ENCODE measurements at regions not wholly inside any gene's neighbourhood (a gene's known extent, or its start where the extent isn't known, plus 50 kb on each side); places are given as distances from the start of the nearest gene placed in this dataset.

- Histone ChIP-seq H3K27me3 (ENCODE audit: control insufficient read depth in 2 of 2, insufficient read depth in 1 of 2, low read length in 1 of 2) (no peaks in the 10 kb centered on the region), H3K36me3 (ENCODE audit: control insufficient read depth in 2 of 2, insufficient read depth in 2 of 2, low read length in 1 of 2) (no peaks in the 10 kb centered on the region), H3K27ac (ENCODE audit: low read depth in 1 of 2, low read length in 1 of 2) (no peak overlapping the region), H3K4me1 (ENCODE audit: control insufficient read depth in 2 of 2, insufficient read depth in 2 of 2, low read length in 2 of 2) (no peaks in the 10 kb centered on the region), H3K9me3 (ENCODE audit: control insufficient read depth in 2 of 2, insufficient read depth in 1 of 2, low read length in 1 of 2) (no peaks in the 10 kb centered on the region), H3K4me3 (ENCODE audit: low read length in 2 of 2) (no peak overlapping the region)
- 94% methylated on average over 7 of the region's 7 CpGs for WGBS
- DNase-seq (ENCODE audit: low read depth in 6 of 9, low spot score in 9 of 9), result no peak
These were observed 114.8 kb upstream of the MKI67 start for GRCh38 chr10:128241023-128241422.

- Histone ChIP-seq H3K36me3 (ENCODE audit: control insufficient read depth in 2 of 2, insufficient read depth in 2 of 2, low read length in 1 of 2) (no peaks in the 10 kb centered on the region), H3K27ac (ENCODE audit: low read depth in 1 of 2, low read length in 1 of 2) (no peak overlapping the region), H3K27me3 (ENCODE audit: control insufficient read depth in 2 of 2, insufficient read depth in 1 of 2, low read length in 1 of 2) (no peaks in the 10 kb centered on the region), H3K9me3 (ENCODE audit: control insufficient read depth in 2 of 2, insufficient read depth in 1 of 2, low read length in 1 of 2) (no peaks in the 10 kb centered on the region), H3K4me3 (ENCODE audit: low read length in 2 of 2) (no peak overlapping the region), H3K4me1 (ENCODE audit: control insufficient read depth in 2 of 2, insufficient read depth in 2 of 2, low read length in 2 of 2) (no peaks in the 10 kb centered on the region)
- 84% methylated on average over 10 of the region's 10 CpGs for WGBS
- DNase-seq (ENCODE audit: low read depth in 6 of 9, low spot score in 9 of 9), result no peak
These were observed 116.4 kb upstream of the MKI67 start for GRCh38 chr10:128242641-128243040.

- Histone ChIP-seq H3K4me1 (ENCODE audit: control insufficient read depth in 2 of 2, insufficient read depth in 2 of 2, low read length in 2 of 2) (no peaks in the 10 kb centered on the region), H3K27ac (ENCODE audit: low read depth in 1 of 2, low read length in 1 of 2) (no peak overlapping the region), H3K4me3 (ENCODE audit: low read length in 2 of 2) (no peak overlapping the region), H3K27me3 (ENCODE audit: control insufficient read depth in 2 of 2, insufficient read depth in 1 of 2, low read length in 1 of 2) (no peaks in the 10 kb centered on the region), H3K36me3 (ENCODE audit: control insufficient read depth in 2 of 2, insufficient read depth in 2 of 2, low read length in 1 of 2) (no peaks in the 10 kb centered on the region), H3K9me3 (ENCODE audit: control insufficient read depth in 2 of 2, insufficient read depth in 1 of 2, low read length in 1 of 2) (no peaks in the 10 kb centered on the region)
- no peak for DNase-seq (ENCODE audit: low read depth in 6 of 9, low spot score in 9 of 9)
- 90% methylated on average over 5 of the region's 5 CpGs for WGBS
These were observed 118.8 kb upstream of the MKI67 start for GRCh38 chr10:128245026-128245425.

GRCh38 chr10:128247576-128247975, 121.4 kb upstream of the MKI67 start:
- H3K27ac ChIP-seq (ENCODE audit: low read depth in 1 of 2, low read length in 1 of 2), result no peak overlapping the region
- H3K4me1 ChIP-seq (ENCODE audit: control insufficient read depth in 2 of 2, insufficient read depth in 2 of 2, low read length in 2 of 2), result no peaks in the 10 kb centered on the region
- no peak for DNase-seq (ENCODE audit: low read depth in 6 of 9, low spot score in 9 of 9)
- no peaks in the 10 kb centered on the region for H3K9me3 ChIP-seq (ENCODE audit: control insufficient read depth in 2 of 2, insufficient read depth in 1 of 2, low read length in 1 of 2)
- H3K36me3 ChIP-seq (ENCODE audit: control insufficient read depth in 2 of 2, insufficient read depth in 2 of 2, low read length in 1 of 2), result no peaks in the 10 kb centered on the region
- H3K4me3 ChIP-seq (ENCODE audit: low read length in 2 of 2), result no peak overlapping the region
- 98% methylated on average over 8 of the region's 8 CpGs for WGBS
- no peaks in the 10 kb centered on the region for H3K27me3 ChIP-seq (ENCODE audit: control insufficient read depth in 2 of 2, insufficient read depth in 1 of 2, low read length in 1 of 2)

GRCh38 chr10:128254476-128254875, 128.3 kb upstream of the MKI67 start:
- Histone ChIP-seq H3K4me1 (ENCODE audit: control insufficient read depth in 2 of 2, insufficient read depth in 2 of 2, low read length in 2 of 2) (no peaks in the 10 kb centered on the region), H3K4me3 (ENCODE audit: low read length in 2 of 2) (no peak overlapping the region), H3K36me3 (ENCODE audit: control insufficient read depth in 2 of 2, insufficient read depth in 2 of 2, low read length in 1 of 2) (no peaks in the 10 kb centered on the region), H3K9me3 (ENCODE audit: control insufficient read depth in 2 of 2, insufficient read depth in 1 of 2, low read length in 1 of 2) (no peaks in the 10 kb centered on the region), H3K27me3 (ENCODE audit: control insufficient read depth in 2 of 2, insufficient read depth in 1 of 2, low read length in 1 of 2) (no peaks in the 10 kb centered on the region), H3K27ac (ENCODE audit: low read depth in 1 of 2, low read length in 1 of 2) (no peak overlapping the region)
- 75% methylated on average over 2 of the region's 2 CpGs for WGBS
- no peak for DNase-seq (ENCODE audit: low read depth in 6 of 9, low spot score in 9 of 9)

- DNase-seq (ENCODE audit: low read depth in 6 of 9, low spot score in 9 of 9), result no peak
- H3K27ac ChIP-seq (ENCODE audit: low read depth in 1 of 2, low read length in 1 of 2), result no peak overlapping the region
- no peaks in the 10 kb centered on the region for H3K27me3 ChIP-seq (ENCODE audit: control insufficient read depth in 2 of 2, insufficient read depth in 1 of 2, low read length in 1 of 2)
- no peaks in the 10 kb centered on the region for H3K4me1 ChIP-seq (ENCODE audit: control insufficient read depth in 2 of 2, insufficient read depth in 2 of 2, low read length in 2 of 2)
- no peaks in the 10 kb centered on the region for H3K9me3 ChIP-seq (ENCODE audit: control insufficient read depth in 2 of 2, insufficient read depth in 1 of 2, low read length in 1 of 2)
- no peaks in the 10 kb centered on the region for H3K36me3 ChIP-seq (ENCODE audit: control insufficient read depth in 2 of 2, insufficient read depth in 2 of 2, low read length in 1 of 2)
- no peak overlapping the region for H3K4me3 ChIP-seq (ENCODE audit: low read length in 2 of 2)
- WGBS, result 98% methylated on average over 2 of the region's 2 CpGs
These were observed 131.2 kb upstream of the MKI67 start for GRCh38 chr10:128257428-128257827.

GRCh38 chr10:128258421-128258976, 132.3 kb upstream of the MKI67 start:
- Histone ChIP-seq H3K4me3 (ENCODE audit: low read length in 2 of 2) (no peak overlapping the region), H3K27ac (ENCODE audit: low read depth in 1 of 2, low read length in 1 of 2) (no peak overlapping the region), H3K4me1 (ENCODE audit: control insufficient read depth in 2 of 2, insufficient read depth in 2 of 2, low read length in 2 of 2) (no peaks in the 10 kb centered on the region), H3K27me3 (ENCODE audit: control insufficient read depth in 2 of 2, insufficient read depth in 1 of 2, low read length in 1 of 2) (peaks cover 2 to 4% of the 10 kb centered on the region in 2 donors), H3K36me3 (ENCODE audit: control insufficient read depth in 2 of 2, insufficient read depth in 2 of 2, low read length in 1 of 2) (no peaks in the 10 kb centered on the region), H3K9me3 (ENCODE audit: control insufficient read depth in 2 of 2, insufficient read depth in 1 of 2, low read length in 1 of 2) (no peaks in the 10 kb centered on the region)
- DNase-seq (ENCODE audit: low read depth in 6 of 9, low spot score in 9 of 9), result no peak
- WGBS, result 42% methylated on average over 3 of the region's 3 CpGs

- no peaks in the 10 kb centered on the region for H3K4me1 ChIP-seq (ENCODE audit: control insufficient read depth in 2 of 2, insufficient read depth in 2 of 2, low read length in 2 of 2)
- no peak overlapping the region for H3K27ac ChIP-seq (ENCODE audit: low read depth in 1 of 2, low read length in 1 of 2)
- H3K4me3 ChIP-seq (ENCODE audit: low read length in 2 of 2), result no peak overlapping the region
- H3K36me3 ChIP-seq (ENCODE audit: control insufficient read depth in 2 of 2, insufficient read depth in 2 of 2, low read length in 1 of 2), result no peaks in the 10 kb centered on the region
- H3K27me3 ChIP-seq (ENCODE audit: control insufficient read depth in 2 of 2, insufficient read depth in 1 of 2, low read length in 1 of 2), result peaks cover 21 to 45% of the 10 kb centered on the region in 2 donors
- peak in 7 of 9 donors; percentile 4 to 68 (median 31) for DNase-seq (ENCODE audit: low read depth in 6 of 9, low spot score in 9 of 9)
- H3K9me3 ChIP-seq (ENCODE audit: control insufficient read depth in 2 of 2, insufficient read depth in 1 of 2, low read length in 1 of 2), result no peaks in the 10 kb centered on the region
- 40% methylated on average over 13 of the region's 13 CpGs for WGBS
These were observed 137.9 kb upstream of the MKI67 start for GRCh38 chr10:128263891-128264688.

- no peak overlapping the region for H3K4me3 ChIP-seq (ENCODE audit: low read length in 2 of 2)
- H3K36me3 ChIP-seq (ENCODE audit: control insufficient read depth in 2 of 2, insufficient read depth in 2 of 2, low read length in 1 of 2), result no peaks in the 10 kb centered on the region
- WGBS, result 10% methylated on average over 32 of the region's 32 CpGs
- H3K27me3 ChIP-seq (ENCODE audit: control insufficient read depth in 2 of 2, insufficient read depth in 1 of 2, low read length in 1 of 2), result peaks cover 21 to 45% of the 10 kb centered on the region in 2 donors
- no peaks in the 10 kb centered on the region for H3K9me3 ChIP-seq (ENCODE audit: control insufficient read depth in 2 of 2, insufficient read depth in 1 of 2, low read length in 1 of 2)
- H3K4me1 ChIP-seq (ENCODE audit: control insufficient read depth in 2 of 2, insufficient read depth in 2 of 2, low read length in 2 of 2), result no peaks in the 10 kb centered on the region
- no peak for DNase-seq (ENCODE audit: low read depth in 6 of 9, low spot score in 9 of 9)
- no peak overlapping the region for H3K27ac ChIP-seq (ENCODE audit: low read depth in 1 of 2, low read length in 1 of 2)
These were observed 139.4 kb upstream of the MKI67 start for GRCh38 chr10:128265596-128265995.

Data from thymus (tissue), 11 donors.